Jurkat, Clone E6-1 (cell line): ENCODE measurements at regions not wholly inside any gene's neighbourhood (a gene's known extent, or its start where the extent isn't known, plus 50 kb on each side); places are given as distances from the start of the nearest gene placed in this dataset.
A peak's percentile ranks its signal among the peaks of the same experiment; 100 is the strongest.
"Not testable (repeated sequence)": the region's sequence is repeated elsewhere in the genome, so short reads cannot be mapped to it uniquely, and the experiment has no call there.

Source experiments
- DNase-seq: peaks from one replicate; pipeline ENCODE4 v3.0.0-alpha.2; 2011; ENCODE audit warnings: low read depth, low spot score
- H3K4me3 ChIP-seq: 2 replicates; pipeline ENCODE4 v1.5.1; 2011; ENCODE audit warnings: mild to moderate bottlenecking, low read length, control low read depth, moderate library complexity

GRCh38 chr3:30307372-30307950, 298.9 kb upstream of the TGFBR2 start:
- DNase-seq, result no peak
- no peak overlapping the region for H3K4me3 ChIP-seq

- DNase-seq, result no peak
- no peak overlapping the region for H3K4me3 ChIP-seq
These were observed 298.3 kb upstream of the TGFBR2 start for GRCh38 chr3:30308131-30308530.

DNA sequence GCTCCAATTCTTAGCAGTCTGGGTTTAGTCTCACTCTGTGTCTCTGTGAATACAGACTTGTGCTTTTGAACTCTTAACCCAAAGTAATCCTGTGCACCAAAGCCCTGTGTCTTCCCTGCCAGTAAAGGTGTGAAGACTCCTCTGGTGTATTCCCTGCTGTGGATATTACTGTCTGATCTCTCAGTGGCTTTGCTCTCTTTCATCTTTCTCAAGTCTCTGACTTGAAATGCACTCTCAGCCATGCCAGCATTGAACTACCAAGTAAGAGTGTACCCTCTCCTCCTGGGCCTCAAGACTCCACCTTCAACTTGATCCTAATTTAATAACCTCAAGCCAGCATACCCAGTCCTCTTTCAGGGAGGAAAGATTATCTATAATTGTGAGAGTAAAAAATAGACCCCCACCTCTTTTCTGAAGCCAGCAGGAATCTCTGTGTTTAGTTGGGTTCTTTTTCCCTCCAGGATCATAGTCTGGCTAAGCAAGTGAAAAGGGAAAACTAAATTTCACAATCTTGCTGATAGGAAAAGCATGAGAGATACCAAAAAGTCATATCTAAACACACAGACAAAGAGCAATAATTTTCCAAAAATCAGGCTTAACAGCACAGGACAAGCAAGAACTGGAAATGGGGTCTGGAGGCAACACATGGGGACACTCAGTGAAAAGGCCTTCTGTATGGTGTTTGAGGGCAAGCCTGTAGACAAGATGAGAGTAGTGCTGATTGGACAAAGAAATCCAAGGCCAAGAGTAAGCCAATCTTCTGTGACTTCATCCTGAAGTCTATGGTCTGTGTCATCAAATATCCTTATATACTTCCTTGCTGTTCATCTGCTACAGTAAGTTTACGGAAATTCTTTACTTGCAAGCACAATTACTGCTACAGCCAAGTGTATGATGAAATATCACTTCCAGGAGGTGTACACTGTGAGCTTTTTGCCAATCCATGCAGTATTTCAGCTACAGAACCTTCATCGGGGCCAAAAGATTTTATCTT, 296.1 kb upstream of the TGFBR2 start:
- no peak for DNase-seq
- no peak overlapping the region for H3K4me3 ChIP-seq

GRCh38 chr3:30311781-30312180, 294.6 kb upstream of the TGFBR2 start:
- DNase-seq, result no peak
- H3K4me3 ChIP-seq, result no peak overlapping the region

- H3K4me3 ChIP-seq, result no peak overlapping the region
- no peak for DNase-seq
These were observed 292.6 kb upstream of the TGFBR2 start for GRCh38 chr3:30313840-30314239.

- no peak for DNase-seq
- no peak overlapping the region for H3K4me3 ChIP-seq
These were observed 291.6 kb upstream of the TGFBR2 start for GRCh38 chr3:30314757-30315325.

DNA sequence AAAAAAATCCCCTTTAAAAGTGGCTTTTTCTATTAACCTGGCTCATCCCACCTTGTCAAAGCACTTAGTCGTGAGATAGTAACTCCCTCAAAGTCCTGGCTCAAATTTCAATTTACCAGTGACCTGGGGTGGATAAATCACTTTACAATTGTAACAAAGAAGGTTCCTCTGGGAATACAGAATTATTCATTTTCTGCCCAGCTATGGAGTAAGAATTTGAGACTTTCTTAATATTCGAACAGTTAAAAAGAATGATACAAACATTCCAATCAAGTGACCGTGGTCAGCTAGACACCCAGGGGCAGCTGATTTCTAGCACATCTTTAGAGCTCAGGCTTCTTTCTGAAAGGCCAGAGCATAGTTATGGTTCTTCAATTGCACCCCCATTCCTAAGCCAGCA, 291.0 kb upstream of the TGFBR2 start:
- no peak for DNase-seq
- no peak overlapping the region for H3K4me3 ChIP-seq

DNA sequence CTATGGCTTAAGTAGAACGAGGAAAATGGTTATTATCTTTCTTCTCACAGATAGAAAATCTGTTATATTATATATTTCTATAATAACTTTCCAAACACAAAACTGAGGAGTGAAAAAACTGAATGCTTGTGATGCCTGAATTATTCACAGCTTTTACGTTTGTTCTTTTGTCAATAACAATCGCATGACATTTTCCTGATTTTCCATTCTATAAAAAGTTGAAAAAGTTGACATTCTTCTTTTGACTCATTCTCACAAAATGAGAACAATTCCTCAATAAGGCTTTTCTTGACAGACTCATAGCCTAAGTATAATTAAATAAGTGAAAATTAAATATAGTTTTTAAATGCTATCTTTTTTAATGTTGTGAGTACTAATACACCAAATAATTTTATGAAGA, 288.8 kb upstream of the TGFBR2 start:
- H3K4me3 ChIP-seq, result no peak overlapping the region
- DNase-seq, result no peak

DNA sequence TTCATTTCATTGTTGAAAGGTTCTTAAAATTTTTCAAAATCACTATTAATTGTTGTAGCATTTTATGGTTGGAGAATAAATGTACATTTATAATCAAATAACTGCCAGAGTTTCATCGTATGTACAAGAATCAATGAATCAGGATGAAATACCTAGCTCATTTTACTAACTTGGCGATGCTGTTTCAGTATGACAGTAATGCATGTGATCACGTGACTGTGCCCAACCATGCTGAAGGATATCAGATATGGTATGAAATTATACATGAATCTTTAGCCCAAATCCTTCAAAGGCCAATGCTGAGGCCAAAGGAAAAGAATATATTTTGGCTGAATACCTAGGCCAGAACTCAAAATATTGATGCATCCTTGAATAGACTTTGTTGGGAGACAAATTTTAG, 288.3 kb upstream of the TGFBR2 start:
- no peak overlapping the region for H3K4me3 ChIP-seq
- no peak for DNase-seq

GRCh38 chr3:30319713-30320112, 286.7 kb upstream of the TGFBR2 start:
- DNase-seq, result peak; percentile 45
- no peak overlapping the region for H3K4me3 ChIP-seq

GRCh38 chr3:30320392-30320791, 286.0 kb upstream of the TGFBR2 start:
- no peak for DNase-seq

DNA sequence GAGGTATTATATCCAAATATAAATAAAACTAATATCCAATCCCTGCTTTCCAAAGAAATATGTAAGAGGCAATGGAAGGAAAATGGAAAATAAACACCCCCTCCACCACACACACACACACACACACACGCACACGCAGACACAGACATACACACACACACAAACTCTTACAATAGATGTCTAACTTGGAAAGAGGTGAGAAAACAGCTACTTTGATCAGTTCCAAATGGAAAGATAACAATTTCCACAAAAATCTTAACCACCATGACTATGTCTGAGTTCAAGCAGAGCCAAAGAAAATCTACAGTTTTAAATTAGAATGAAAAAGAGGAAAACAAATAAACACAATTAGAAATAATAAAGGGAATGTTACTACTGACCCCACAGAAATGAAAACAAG, 285.3 kb upstream of the TGFBR2 start:
- no peak overlapping the region for H3K4me3 ChIP-seq
- no peak for DNase-seq

More at GRCh38 chr3:30320392-30320791, 286.0 kb upstream of the TGFBR2 start:
- no peak overlapping the region for H3K4me3 ChIP-seq

DNA sequence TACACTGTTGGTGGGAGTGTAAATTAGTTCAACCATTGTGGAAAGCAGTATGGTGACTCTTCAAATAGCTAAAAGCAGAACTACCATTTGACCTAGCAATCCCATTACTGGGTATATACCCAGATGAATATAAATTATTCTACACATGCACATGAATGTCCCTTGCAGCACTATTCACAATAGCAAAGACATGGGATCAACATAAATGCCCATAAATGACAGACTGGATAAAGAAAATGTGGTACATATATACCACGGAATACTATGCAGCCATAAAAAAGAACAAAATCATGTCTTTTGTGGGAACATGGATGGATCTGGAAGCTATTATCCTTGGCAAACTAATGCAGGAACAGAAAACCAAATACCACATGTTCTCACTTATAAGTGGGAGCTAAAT, 282.8 kb upstream of the TGFBR2 start:
- not testable (repeated sequence) for DNase-seq, H3K4me3 ChIP-seq

GRCh38 chr3:30324587-30324986, 281.8 kb upstream of the TGFBR2 start:
- no peak for DNase-seq
- H3K4me3 ChIP-seq, result no peak overlapping the region

DNA sequence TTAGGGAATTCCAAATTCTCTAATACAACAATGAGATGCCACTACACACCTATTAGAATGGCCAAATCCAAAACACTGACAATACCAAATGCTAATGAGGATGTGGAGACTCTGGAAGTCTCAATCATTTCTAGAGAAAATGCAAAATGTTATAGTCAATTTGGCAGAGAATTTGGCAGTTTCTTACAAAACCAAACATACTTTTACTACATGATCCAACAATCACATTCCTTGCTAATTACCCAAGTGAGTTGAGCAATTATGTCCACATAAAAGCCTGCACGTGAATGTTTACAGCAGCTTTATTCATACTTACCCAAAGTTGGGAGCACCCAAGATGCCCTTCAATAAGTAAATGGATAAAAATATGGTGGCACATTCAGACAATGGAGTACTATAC, 278.4 kb upstream of the TGFBR2 start:
- H3K4me3 ChIP-seq, DNase-seq: not testable (repeated sequence)

DNA sequence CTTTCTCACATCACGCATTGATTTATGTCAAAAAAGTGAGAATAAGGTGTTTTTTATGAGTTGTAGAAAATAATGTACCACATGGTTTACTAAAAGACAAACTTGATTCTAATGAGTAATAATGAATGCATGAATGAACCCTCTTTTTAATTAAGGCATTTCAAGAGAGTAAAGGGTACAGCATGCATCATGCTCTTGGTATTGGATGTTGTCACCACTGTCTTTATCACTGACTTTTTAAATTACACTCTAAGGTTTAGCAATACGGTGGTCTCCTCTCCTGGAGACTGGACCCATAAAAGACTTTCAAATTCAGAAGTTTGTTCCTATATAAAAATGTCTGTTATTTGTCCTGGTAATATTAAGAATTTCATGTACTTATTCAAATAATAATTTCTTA, 277.5 kb upstream of the TGFBR2 start:
- not testable (repeated sequence) for DNase-seq, H3K4me3 ChIP-seq

- no peak overlapping the region for H3K4me3 ChIP-seq
These were observed 274.9 kb upstream of the TGFBR2 start for GRCh38 chr3:30331519-30331918.

GRCh38 chr3:30332196-30333021, 274.0 kb upstream of the TGFBR2 start:
- H3K4me3 ChIP-seq, result no peak overlapping the region
- DNase-seq, result no peak

More at GRCh38 chr3:30331519-30331918, 274.9 kb upstream of the TGFBR2 start:
- DNase-seq, result no peak

DNA sequence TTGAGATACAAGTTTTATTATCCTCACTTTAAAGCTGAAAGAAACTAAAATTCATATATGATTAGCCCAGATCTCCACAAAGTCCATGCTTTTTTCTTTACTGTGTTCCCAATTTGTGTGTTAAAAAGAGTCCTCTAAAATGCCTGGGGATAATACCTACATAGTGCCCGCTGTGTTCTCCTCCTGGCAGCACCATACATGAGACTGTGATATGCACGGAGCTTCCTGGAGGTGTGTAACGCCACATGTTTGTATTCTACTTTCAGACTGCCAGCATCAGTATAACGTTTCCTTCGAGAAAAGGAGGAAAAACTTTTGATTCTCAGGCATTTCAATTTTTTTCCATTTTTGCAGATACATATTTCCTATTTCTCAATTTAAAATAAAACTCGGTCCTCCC, 273.3 kb upstream of the TGFBR2 start:
- no peak for DNase-seq

More for the DNA sequence above, 273.3 kb upstream of the TGFBR2 start:
- H3K4me3 ChIP-seq, result no peak overlapping the region
